Tibial nerve (tissue), 4 donors: ENCODE measurements at regions not wholly inside any gene's neighbourhood (a gene's known extent, or its start where the extent isn't known, plus 50 kb on each side); places are given as distances from the start of the nearest gene placed in this dataset.
"Not testable (repeated sequence)": the region's sequence is repeated elsewhere in the genome, so short reads cannot be mapped to it uniquely, and the experiment has no call there.

ENCODE experiments used
- DNase-seq, 2 donors: peaks; one replicate each; pipeline ENCODE4 v3.0.0-alpha.2; 2019; ENCODE audit warnings: low spot score in 2 of 2
- H3K27ac ChIP-seq, 4 donors: fragments of 200-600 bp; sonication (generic) in 3 of 4; one replicate each; pipeline ENCODE4 v1.5.1; 2017 to 2019; ENCODE audit warnings: mild to moderate bottlenecking in 1 of 4
- H3K27me3 ChIP-seq, 2 donors: fragments of 200-600 bp; sonication (generic) in 1 of 2; one replicate each; pipeline versions ENCODE4 v1.5.1 to v1.6.0; 2017 to 2019
- H3K36me3 ChIP-seq, 3 donors: fragments of 200-600 bp; sonication (generic); one replicate each; pipeline ENCODE4 v1.5.1; 2018 to 2019
- H3K4me1 ChIP-seq, 4 donors: fragments of 200-600 bp; sonication (generic) in 3 of 4; one replicate each; pipeline ENCODE4 v1.5.1; 2017 to 2019
- H3K4me3 ChIP-seq, 4 donors: fragments of 200-600 bp; sonication (generic) in 3 of 4; one replicate each; pipeline ENCODE4 v1.5.1; 2017 to 2019; ENCODE audit warnings: mild to moderate bottlenecking in 1 of 4, moderate library complexity in 1 of 4
- H3K9me3 ChIP-seq, 4 donors: fragments of 200-600 bp; sonication (generic) in 3 of 4; one replicate each; pipeline ENCODE4 v1.5.1; 2017 to 2019
- CTCF ChIP-seq, 5 experiments: fragments of 200-600 bp in 3 of 5; fragments of 450-650 bp in 2 of 5; sonication (generic) in 3 of 5; IDR thresholded peaks; one replicate each; pipeline ENCODE4 v1.5.1; 2016 to 2019; ENCODE audit warnings: antibody characterized with exemption in 5 of 5, mild to moderate bottlenecking in 3 of 5, moderate library complexity in 2 of 5
- EP300 ChIP-seq, 2 donors: sonication (generic); formaldehyde crosslinking; IDR thresholded peaks; one replicate each; pipeline ENCODE4 v1.6.1; 2017; ENCODE audit warnings: antibody characterized with exemption in 2 of 2, mild to moderate bottlenecking in 1 of 2
- POLR2A ChIP-seq, 2 donors: fragments of 450-650 bp; IDR thresholded peaks; one replicate each; pipeline ENCODE4 v1.6.1; 2017; ENCODE audit warnings: antibody characterized with exemption in 2 of 2, mild to moderate bottlenecking in 2 of 2, moderate library complexity in 2 of 2
- WGBS, 2 donors: methylation state at CpG; one replicate each; pipeline ENCODE4 v1.1.5; 2018; 5-methylcytosine and 5-hydroxymethylcytosine counted together

GRCh38 chr4:149194061-149194460 lies 621.6 kb downstream of the IQCM start:
- Histone ChIP-seq H3K4me3 (no peak overlapping the region), H3K27me3 (no peaks in the 10 kb centered on the region), H3K4me1 (no peaks in the 10 kb centered on the region), H3K9me3 (no peaks in the 10 kb centered on the region), H3K36me3 (no peaks in the 10 kb centered on the region), H3K27ac (no peak overlapping the region)
- no peak for DNase-seq
- 88 to 100% methylated on average over 1 of the region's 1 CpG for whole genome bisulfite sequencing, 2 donors
- TF ChIP-seq POLR2A (IDR thresholded peaks at IDR 0.05) (no peak), CTCF (IDR thresholded peaks at IDR 0.05) (no peak), EP300 (IDR thresholded peaks at IDR 0.05) (no peak)

GRCh38 chr4:149187726-149188125 lies 627.9 kb downstream of the IQCM start:
- Histone ChIP-seq H3K36me3 (no peaks in the 10 kb centered on the region), H3K4me3 (no peak overlapping the region), H3K9me3 (no peaks in the 10 kb centered on the region), H3K27ac (no peak overlapping the region), H3K4me1 (no peaks in the 10 kb centered on the region), H3K27me3 (no peaks in the 10 kb centered on the region)
- DNase-seq, result no peak
- TF ChIP-seq EP300 (IDR thresholded peaks at IDR 0.05), result no peak
- no peak for TF ChIP-seq POLR2A (IDR thresholded peaks at IDR 0.05)
- no peak for TF ChIP-seq CTCF (IDR thresholded peaks at IDR 0.05)

GRCh38 chr4:149183638-149184037 lies 632.0 kb downstream of the IQCM start:
- Histone ChIP-seq H3K27ac (no peak overlapping the region), H3K4me1 (no peaks in the 10 kb centered on the region), H3K36me3 (no peaks in the 10 kb centered on the region), H3K9me3 (no peaks in the 10 kb centered on the region), H3K4me3 (no peak overlapping the region), H3K27me3 (no peaks in the 10 kb centered on the region)
- no peak for TF ChIP-seq POLR2A (IDR thresholded peaks at IDR 0.05)
- TF ChIP-seq CTCF (IDR thresholded peaks at IDR 0.05), result no peak
- no peak for TF ChIP-seq EP300 (IDR thresholded peaks at IDR 0.05)
- DNase-seq, result no peak
- 92% methylated on average over 1 of the region's 1 CpG for WGBS, 2 donors

- WGBS, 2 donors, result 78 to 83% methylated on average over 2 of the region's 2 CpGs
- H3K4me1 ChIP-seq, H3K9me3 ChIP-seq, H3K27ac ChIP-seq, DNase-seq, H3K4me3 ChIP-seq, H3K36me3 ChIP-seq, H3K27me3 ChIP-seq: not testable (repeated sequence)
Measured at GRCh38 chr4:149181459-149181858, 634.2 kb downstream of the IQCM start.

- Histone ChIP-seq H3K27ac (no peak overlapping the region), H3K27me3 (no peaks in the 10 kb centered on the region), H3K4me3 (no peak overlapping the region), H3K36me3 (no peaks in the 10 kb centered on the region), H3K9me3 (no peaks in the 10 kb centered on the region), H3K4me1 (no peaks in the 10 kb centered on the region)
- TF ChIP-seq EP300 (IDR thresholded peaks at IDR 0.05) (no peak), CTCF (IDR thresholded peaks at IDR 0.05) (no peak), POLR2A (IDR thresholded peaks at IDR 0.05) (no peak)
- DNase-seq, result no peak
- WGBS, 2 donors, result 52 to 67% methylated on average over 1 to 5 of the region's 5 CpGs
Measured at GRCh38 chr4:149176039-149176438, 639.6 kb downstream of the IQCM start.

- no peaks in the 10 kb centered on the region for H3K4me1 ChIP-seq
- H3K36me3 ChIP-seq, result no peaks in the 10 kb centered on the region
- 86 to 91% methylated on average over 5 of the region's 5 CpGs for WGBS, 2 donors
- no peak overlapping the region for H3K4me3 ChIP-seq
- no peaks in the 10 kb centered on the region for H3K9me3 ChIP-seq
- no peak for TF ChIP-seq POLR2A (IDR thresholded peaks at IDR 0.05)
- no peak for TF ChIP-seq CTCF (IDR thresholded peaks at IDR 0.05)
- no peak for TF ChIP-seq EP300 (IDR thresholded peaks at IDR 0.05)
- H3K27ac ChIP-seq, result no peak overlapping the region
- H3K27me3 ChIP-seq, result no peaks in the 10 kb centered on the region
- DNase-seq, result no peak
Measured at GRCh38 chr4:149175549-149175948, 640.1 kb downstream of the IQCM start.
